DOHH2 (cell line): ENCODE measurements at regions not wholly inside any gene's neighbourhood (a gene's known extent, or its start where the extent isn't known, plus 50 kb on each side); places are given as distances from the start of the nearest gene placed in this dataset.

Experiments
- EZH2phosphoT487 ChIP-seq: fragments of 200-600 bp; sonication (generic); IDR thresholded peaks from 2 replicates; pipeline ENCODE4 v1.6.1; 2017; ENCODE audit warnings: borderline replicate concordance, mild to moderate bottlenecking, antibody characterized with exemption, low read length, moderate library complexity, mixed read lengths
- TF ChIP-seq, protein P1 (sequence below): fragments of 200-600 bp; sonication (generic); IDR thresholded peaks from one replicate; pipeline ENCODE4 v1.5.1; 2014; ENCODE audit warnings: antibody characterized with exemption, mild to moderate bottlenecking, low read depth, low read length; ENCODE audit not compliant: poor library complexity, severe bottlenecking

DNA sequence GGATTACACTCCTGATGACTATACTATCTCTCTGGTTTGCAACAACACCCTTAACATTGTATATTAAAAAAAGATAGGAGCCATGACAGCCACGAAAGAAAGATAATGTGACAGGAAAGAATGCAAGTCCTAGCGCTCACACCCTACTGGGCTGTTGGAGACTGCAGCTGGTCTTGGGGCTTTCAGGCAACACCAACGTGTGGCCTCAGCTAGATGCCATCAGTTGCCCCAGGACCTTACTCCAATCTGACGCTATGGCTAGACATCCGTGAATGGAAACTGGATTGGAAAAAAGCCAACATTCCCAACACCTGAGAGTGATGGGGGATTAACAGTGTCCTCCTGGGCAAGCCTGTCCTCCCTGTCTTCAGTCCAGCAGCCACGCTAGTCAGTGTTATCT, 357.4 kb upstream of the GULP1 start:
- TF ChIP-seq EZH2phosphoT487, result no peak
- TF ChIP-seq, protein P1, sequence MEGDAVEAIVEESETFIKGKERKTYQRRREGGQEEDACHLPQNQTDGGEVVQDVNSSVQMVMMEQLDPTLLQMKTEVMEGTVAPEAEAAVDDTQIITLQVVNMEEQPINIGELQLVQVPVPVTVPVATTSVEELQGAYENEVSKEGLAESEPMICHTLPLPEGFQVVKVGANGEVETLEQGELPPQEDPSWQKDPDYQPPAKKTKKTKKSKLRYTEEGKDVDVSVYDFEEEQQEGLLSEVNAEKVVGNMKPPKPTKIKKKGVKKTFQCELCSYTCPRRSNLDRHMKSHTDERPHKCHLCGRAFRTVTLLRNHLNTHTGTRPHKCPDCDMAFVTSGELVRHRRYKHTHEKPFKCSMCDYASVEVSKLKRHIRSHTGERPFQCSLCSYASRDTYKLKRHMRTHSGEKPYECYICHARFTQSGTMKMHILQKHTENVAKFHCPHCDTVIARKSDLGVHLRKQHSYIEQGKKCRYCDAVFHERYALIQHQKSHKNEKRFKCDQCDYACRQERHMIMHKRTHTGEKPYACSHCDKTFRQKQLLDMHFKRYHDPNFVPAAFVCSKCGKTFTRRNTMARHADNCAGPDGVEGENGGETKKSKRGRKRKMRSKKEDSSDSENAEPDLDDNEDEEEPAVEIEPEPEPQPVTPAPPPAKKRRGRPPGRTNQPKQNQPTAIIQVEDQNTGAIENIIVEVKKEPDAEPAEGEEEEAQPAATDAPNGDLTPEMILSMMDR, result no peak
